ENCODE measurements at regions not wholly inside any gene's neighbourhood (a gene's known extent, or its start where the extent isn't known, plus 50 kb on each side); places are given as distances from the start of the nearest gene placed in this dataset.

DNA sequence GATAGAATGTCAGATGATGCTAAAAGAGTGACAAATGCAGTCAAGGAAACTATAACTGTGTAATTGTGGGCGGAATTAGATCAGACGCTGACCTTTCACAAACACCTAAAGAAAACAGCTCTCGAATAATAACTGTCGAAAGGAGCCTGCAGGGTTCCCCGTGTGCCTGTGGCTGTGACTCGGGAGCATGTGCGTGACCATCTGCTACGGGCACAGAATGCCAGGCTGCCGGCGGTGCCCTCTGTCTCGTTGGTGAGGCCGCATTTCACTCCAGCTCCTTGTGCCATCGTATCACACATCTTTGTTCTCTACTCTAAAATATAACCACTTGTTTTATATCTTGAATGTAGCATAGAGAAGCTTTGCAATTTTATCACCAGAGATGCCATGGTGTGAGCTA is 267.8 kb upstream of the FMN2 start:
- no peaks in the 10 kb centered on the region for H3K27me3 Mint-ChIP-seq
- DNase-seq (no peak), ATAC-seq (no peak)
- no peak overlapping the region for H3K4me3 Mint-ChIP-seq
- no peak overlapping the region for H3K27ac Mint-ChIP-seq
- TF ChIP-seq, protein P1, sequence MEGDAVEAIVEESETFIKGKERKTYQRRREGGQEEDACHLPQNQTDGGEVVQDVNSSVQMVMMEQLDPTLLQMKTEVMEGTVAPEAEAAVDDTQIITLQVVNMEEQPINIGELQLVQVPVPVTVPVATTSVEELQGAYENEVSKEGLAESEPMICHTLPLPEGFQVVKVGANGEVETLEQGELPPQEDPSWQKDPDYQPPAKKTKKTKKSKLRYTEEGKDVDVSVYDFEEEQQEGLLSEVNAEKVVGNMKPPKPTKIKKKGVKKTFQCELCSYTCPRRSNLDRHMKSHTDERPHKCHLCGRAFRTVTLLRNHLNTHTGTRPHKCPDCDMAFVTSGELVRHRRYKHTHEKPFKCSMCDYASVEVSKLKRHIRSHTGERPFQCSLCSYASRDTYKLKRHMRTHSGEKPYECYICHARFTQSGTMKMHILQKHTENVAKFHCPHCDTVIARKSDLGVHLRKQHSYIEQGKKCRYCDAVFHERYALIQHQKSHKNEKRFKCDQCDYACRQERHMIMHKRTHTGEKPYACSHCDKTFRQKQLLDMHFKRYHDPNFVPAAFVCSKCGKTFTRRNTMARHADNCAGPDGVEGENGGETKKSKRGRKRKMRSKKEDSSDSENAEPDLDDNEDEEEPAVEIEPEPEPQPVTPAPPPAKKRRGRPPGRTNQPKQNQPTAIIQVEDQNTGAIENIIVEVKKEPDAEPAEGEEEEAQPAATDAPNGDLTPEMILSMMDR (IDR thresholded peaks at IDR 0.05) = no peak
- H3K36me3 Mint-ChIP-seq (ENCODE audit: low read depth) = no peaks in the 10 kb centered on the region
- CTCF ChIA-PET = no interaction called here
- no peaks in the 10 kb centered on the region for H3K4me1 Mint-ChIP-seq (ENCODE audit: low read depth)
- no peaks in the 10 kb centered on the region for H3K9me3 Mint-ChIP-seq
- POLR2A ChIA-PET = no interaction called here
- intact Hi-C loops (cut with micrococcal nuclease) = no loop called here

DNA sequence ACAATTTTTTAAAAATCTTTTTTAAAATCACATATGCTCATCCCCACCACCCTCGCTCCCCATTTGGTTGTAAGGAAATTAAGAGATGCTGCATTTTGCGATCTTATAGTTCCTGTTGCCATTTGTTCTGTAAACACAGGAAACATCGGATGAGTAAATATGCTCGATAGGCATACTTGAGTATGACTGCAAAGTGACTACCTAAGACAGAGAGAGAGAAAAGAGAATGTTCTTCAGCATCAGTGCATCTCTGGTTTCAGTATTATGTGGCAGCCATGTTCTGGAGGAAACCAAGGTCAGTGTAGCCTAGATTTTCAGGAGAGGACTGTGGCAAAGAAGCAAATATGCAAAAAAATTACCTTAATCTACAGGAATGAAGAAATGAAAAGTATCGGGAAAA is 265.5 kb upstream of the FMN2 start:
- no peaks in the 10 kb centered on the region for H3K4me1 Mint-ChIP-seq (ENCODE audit: low read depth)
- CTCF ChIA-PET = no interaction called here
- no peak overlapping the region for H3K27ac Mint-ChIP-seq
- DNase-seq (no peak), ATAC-seq (no peak)
- TF ChIP-seq, protein P1 (IDR thresholded peaks at IDR 0.05) = no peak
- no peaks in the 10 kb centered on the region for H3K9me3 Mint-ChIP-seq
- H3K4me3 Mint-ChIP-seq = no peak overlapping the region
- intact Hi-C loops (cut with micrococcal nuclease) = no loop called here
- H3K27me3 Mint-ChIP-seq = no peaks in the 10 kb centered on the region
- POLR2A ChIA-PET = no interaction called here
- H3K36me3 Mint-ChIP-seq (ENCODE audit: low read depth) = no peaks in the 10 kb centered on the region

DNA sequence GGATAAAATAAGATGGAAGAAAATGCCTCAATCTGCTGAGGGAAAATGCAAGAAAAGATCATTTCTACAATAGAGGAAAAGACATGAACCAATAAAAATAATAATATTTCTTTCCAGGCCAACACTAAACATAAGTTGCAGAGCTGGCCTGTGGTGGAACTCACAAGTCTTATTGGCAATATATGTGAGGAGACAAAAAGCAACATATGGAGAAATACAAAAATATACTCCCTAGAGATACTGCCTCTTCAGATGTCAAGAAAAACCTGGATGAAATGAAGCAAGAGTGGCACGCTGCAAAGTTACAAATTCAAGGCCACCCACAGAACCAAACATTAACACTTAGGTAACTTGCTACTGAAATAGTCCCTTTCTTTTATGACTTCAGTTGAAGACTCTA is 264.9 kb upstream of the FMN2 start:
- ATAC-seq = no peak
- ChIA-PET CTCF (no interaction called here), POLR2A (no interaction called here)
- H3K4me1 Mint-ChIP-seq (ENCODE audit: low read depth) = no peaks in the 10 kb centered on the region
- DNase-seq = no peak
- H3K36me3 Mint-ChIP-seq (ENCODE audit: low read depth) = no peaks in the 10 kb centered on the region
- TF ChIP-seq, protein P1 (IDR thresholded peaks at IDR 0.05) = no peak
- no peak overlapping the region for H3K4me3 Mint-ChIP-seq
- intact Hi-C loops (cut with micrococcal nuclease) = no loop called here
- no peak overlapping the region for H3K27ac Mint-ChIP-seq
- H3K9me3 Mint-ChIP-seq = no peaks in the 10 kb centered on the region
- no peaks in the 10 kb centered on the region for H3K27me3 Mint-ChIP-seq

DNA sequence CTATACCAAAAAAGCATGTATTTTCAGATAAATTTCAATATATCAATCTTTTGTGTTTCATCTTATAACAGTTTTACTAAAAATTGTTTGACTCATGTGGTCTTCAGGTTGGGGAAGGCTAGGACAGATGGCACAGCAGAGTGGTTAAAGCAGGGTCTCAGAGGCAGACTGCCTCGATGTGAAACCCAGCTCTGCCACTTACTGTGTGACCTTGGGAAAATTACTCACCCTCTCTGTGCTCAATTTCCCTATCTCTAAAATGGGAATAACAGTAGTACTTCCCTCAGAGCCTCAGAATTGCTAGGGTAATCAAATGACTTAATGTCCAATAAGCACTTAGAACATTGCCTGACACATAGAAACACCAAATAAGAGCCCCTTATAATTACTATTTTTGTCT is 262.1 kb upstream of the FMN2 start:
- Mint-ChIP-seq H3K4me1 (ENCODE audit: low read depth) (no peaks in the 10 kb centered on the region), H3K9me3 (no peaks in the 10 kb centered on the region), H3K36me3 (ENCODE audit: low read depth) (no peaks in the 10 kb centered on the region), H3K27ac (no peak overlapping the region), H3K27me3 (no peaks in the 10 kb centered on the region), H3K4me3 (no peak overlapping the region)
- intact Hi-C loops (cut with micrococcal nuclease) = no loop called here
- CTCF ChIA-PET = no interaction called here
- TF ChIP-seq, protein P1 (IDR thresholded peaks at IDR 0.05) = no peak
- DNase-seq (no peak), ATAC-seq (no peak)
- POLR2A ChIA-PET = no interaction called here

DNA sequence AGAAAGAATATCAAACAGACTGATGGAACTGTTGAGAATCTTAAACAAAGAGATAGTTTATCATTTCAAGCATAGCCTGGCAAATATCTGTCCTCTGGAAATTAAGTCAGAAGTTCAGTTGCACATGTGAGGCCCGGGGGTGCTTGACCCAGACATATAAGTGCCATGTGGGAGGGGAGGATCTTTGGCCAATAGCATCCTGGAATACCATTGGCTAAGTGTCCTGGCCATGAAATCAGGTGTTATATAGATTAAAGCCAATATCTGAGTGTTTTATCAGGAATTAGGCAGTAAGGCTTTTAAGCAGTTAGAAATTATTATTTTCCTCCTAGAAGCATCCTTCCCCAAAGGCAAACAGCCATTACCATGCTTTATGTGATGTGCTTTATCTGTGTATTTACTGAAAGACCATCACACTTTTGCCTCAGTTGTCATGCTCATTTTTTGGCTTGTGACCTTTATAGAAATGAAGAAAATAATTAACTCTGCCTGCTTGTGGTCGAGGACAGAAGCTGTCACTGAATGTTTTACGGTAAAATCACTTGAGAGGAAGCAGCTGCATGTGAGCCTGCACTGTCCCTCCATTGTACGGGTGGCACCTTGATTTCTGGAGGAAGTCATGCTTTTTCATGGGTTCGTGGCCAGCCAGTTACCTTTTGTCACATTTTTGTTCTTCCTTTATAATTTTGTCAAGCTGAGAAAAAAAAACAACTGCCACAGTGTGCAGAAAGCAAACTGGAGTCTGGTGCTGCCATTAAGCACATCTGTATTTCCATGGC is 259.9 kb upstream of the FMN2 start:
- Mint-ChIP-seq H3K4me1 (ENCODE audit: low read depth) (no peaks in the 10 kb centered on the region), H3K27me3 (no peaks in the 10 kb centered on the region), H3K36me3 (ENCODE audit: low read depth) (no peaks in the 10 kb centered on the region), H3K9me3 (no peaks in the 10 kb centered on the region), H3K27ac (no peak overlapping the region), H3K4me3 (no peak overlapping the region)
- TF ChIP-seq, protein P1 (IDR thresholded peaks at IDR 0.05) = no peak
- ATAC-seq (no peak), DNase-seq (no peak)
- ChIA-PET POLR2A (no interaction called here), CTCF (no interaction called here)
- intact Hi-C loops (cut with micrococcal nuclease) = no loop called here

Measured in activated CD8-positive, alpha-beta T cell treated with anti-CD3 and anti-CD28 coated beads for 36 hours (primary cell).